HG03442 (cell line): ENCODE measurements at regions not wholly inside any gene's neighbourhood (a gene's known extent, or its start where the extent isn't known, plus 50 kb on each side); places are given as distances from the start of the nearest gene placed in this dataset.
"Not testable (repeated sequence)": the region's sequence is repeated elsewhere in the genome, so short reads cannot be mapped to it uniquely, and the experiment has no call there.

Source experiments
- ATAC-seq: cut with Tn5 transposase; IDR thresholded peaks from one replicate; pipeline ENCODE4 v1.9.1; 2021; ENCODE audit warnings: mild to moderate bottlenecking, moderate library complexity; ENCODE audit not compliant: unreplicated experiment

DNA sequence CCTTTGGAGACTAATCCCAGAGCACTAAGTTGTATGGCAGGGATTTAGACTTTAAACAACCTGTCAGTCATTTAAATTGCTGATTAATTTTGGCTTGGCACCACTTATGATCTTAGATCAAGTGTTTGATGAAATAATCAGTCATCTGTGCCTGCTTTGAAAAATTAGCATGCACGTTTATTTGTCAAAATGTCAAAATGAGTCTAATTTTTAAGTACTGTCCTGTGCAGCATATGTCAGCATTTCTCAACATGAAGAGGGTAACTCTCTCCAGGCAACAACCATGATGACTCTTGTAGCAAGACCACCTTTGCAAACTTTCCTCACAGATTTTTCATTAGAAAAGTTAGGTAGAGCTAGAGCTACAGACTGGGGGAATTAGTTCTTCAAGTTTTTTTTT lies 155.7 kb upstream of the GJE1 start:
- ATAC-seq: no peak

DNA sequence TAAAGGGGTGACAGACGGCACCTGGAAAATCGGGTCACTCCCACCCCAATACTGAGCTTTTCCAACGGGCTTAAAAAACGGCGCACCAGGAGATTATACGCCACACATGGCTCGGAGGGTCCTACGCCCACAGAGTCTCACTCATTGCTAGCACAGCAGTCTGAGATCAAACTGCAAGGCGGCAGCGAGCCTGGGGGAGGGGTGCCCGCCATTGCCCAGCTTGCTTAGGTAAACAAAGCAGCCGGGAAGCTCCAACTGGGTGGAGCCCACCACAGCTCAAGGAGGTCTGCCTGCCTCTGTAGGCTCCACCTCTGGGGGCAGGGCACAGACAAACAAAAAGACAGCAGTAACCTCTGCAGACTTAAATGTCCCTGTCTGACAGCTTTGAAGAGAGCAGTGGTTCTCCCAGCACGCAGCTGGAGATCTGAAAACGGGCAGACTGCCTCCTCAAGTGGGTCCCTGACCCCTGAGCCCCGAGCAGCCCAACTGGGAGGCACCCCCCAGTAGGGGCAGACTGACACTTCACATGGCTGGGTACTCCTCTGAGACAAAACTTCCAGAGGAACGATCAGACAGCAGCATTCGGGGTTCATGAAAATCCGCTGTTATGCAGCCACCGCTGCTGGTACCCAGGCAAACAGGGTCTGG lies 162.8 kb upstream of the GJE1 start:
- not testable (repeated sequence) for ATAC-seq

DNA sequence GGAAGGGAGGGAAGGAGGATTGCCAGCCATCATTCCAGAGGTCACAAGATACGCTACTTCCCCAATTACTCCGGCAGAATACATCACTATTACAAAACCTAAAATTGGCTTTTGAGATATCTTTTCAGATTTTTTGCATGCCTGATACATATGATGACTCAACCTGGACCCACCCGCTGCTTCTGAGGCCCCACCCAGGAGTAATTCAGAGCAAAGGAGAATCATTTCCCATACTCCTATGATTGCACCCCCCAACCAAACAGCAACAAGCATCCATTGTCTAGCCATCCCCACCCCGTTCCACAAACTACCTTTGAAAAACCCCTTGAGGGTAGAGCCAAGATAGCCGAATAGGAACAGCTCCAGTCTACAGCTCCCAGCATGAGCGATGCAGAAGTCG lies 163.5 kb upstream of the GJE1 start:
- ATAC-seq: no peak

DNA sequence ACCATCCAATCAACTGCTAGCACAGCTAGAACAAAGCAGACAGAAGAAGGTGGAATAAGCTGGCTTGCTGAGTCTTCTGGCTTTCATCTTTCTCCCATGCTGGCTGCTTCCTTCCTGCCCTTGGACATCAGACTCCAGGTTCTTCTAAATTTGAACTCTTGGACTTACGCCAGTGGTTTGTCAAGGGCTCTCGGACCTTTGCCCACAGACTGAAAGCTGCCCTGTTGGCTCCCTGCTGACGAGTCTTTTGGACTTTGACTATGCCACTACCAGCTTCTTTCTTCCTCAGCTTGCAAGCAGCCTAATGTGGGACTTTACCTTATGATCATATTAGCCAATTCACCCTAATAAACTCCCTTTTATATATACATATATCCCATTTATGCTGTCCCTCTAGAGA lies 164.1 kb upstream of the GJE1 start:
- ATAC-seq: no peak

DNA sequence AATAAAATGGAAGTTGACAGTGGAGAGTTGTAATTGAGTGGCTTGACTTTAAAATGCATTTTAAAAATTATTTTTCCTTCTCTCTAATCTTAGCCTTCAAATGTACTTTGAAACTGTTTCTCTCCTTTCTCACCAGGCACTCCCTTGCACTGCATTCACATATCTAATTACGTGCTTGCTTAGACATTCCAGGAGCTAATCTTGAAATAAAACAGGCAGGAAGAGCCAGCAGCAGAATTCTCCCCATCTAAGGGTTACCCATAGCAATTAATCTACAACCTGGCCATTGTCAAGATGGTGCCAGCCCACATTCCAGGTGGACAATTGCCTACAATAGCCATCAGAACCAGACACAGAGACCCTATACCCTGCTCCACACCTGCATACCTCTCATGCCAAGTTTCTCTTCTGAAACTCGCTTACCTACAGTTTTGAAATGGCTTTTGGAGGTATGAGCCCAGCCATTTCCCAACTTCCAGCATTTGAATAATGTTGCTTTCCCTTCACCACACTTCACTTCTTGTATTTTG lies 167.6 kb upstream of the GJE1 start:
- no peak for ATAC-seq

DNA sequence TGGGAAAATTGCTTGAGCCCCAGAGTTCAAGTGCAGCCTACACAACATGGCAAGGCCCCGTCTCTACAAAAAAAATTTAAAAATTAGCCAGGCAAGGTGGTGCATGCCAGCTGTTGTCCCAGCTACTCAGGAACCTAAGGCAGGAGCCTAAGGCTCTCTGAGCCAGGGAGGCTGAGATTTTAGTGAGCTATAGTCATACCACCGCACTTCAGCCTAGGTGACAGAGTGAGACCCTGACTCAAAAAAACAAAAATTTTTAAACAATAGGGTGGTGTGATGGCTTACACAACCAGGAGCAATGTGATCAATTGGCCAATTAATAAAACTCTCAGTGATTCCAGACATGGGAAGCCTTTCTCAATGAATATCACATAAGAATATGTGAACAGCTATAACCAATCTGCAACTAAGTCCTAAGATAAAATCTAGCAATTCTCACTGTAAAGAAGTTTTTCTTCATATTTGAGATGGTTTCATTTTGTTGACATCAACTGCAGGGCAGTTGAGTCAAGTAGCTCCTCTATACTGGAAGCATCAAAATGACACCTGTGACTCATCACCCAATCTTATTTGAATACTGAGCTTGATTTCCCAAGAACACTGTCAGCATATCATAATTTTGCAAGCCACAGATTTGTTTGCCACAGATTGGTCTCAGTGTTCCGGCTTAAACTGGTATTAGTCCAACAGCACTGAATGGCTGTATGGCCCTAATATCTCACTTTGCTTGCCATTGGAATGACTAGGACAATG lies 169.0 kb upstream of the GJE1 start:
- ATAC-seq: no peak

DNA sequence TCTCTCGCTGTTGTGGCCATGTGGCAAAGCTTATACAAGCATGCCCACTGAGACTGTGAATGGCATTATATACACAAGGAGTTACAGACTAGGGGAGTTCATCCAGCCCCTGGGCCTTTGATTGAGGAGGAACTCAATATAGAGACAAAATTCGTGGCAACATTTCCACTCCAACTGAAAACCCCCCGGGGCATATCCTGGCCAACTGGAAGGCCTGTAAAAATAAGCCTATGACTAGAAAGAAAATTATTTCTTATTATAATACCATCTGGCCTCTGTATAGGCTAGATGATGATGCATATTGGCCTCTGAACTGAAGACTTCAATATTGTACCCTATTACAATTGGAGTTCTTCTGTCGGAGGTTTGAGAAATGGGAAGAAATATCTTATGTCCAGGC lies 175.5 kb upstream of the GJE1 start:
- ATAC-seq: no peak

DNA sequence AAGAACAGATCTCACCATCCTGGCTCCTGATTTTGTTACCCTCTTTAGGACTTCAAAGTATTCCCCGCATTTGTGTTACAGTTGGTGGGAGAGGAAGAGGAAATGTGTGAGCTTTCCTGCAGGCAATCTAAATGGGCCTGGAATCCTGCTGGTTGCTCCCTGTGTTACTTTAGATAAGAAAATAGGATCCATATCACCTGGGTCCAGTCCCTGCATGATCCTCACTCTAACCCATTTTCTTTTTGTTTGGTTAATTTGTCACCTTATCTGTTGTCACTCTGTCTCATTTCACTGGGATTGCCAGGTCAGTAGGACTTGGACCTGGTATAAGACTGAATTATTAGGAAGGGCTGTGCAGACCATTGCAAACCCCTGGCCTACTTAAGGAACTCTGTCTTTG lies 175.9 kb upstream of the GJE1 start:
- ATAC-seq: no peak

DNA sequence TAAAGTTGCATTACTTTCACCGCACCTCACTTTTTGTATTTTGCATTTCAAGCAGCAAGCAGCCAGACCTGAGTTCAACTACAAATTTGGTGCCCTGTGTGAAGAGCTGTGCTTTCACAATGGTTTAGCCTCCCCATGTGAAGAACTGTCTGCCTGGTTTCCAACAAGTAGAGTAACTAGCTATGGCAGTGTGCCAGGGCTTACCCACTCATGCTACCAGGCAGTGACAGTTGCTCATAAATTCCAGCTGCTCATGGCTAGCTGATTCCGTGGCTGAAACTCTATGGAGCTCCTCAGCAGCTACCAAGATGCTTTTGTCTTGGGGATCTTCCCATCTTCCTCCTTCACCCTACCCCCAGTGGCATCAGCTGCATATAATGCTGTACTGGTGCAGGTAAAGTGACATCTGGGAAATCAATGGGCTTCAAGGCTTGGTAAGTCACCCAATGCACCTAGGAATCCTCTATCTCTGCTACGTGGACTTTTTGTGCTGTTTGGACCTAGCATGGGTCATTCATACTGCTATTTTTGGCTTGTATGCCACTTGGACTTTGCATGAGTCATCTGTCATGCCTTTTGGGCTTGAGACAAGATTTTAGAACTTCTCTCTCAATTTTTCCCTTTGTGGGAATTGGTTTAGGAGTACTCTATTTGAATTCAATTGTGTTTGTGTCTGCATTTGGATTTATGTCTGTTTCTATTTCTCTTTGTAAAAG lies 176.5 kb upstream of the GJE1 start:
- no peak for ATAC-seq

DNA sequence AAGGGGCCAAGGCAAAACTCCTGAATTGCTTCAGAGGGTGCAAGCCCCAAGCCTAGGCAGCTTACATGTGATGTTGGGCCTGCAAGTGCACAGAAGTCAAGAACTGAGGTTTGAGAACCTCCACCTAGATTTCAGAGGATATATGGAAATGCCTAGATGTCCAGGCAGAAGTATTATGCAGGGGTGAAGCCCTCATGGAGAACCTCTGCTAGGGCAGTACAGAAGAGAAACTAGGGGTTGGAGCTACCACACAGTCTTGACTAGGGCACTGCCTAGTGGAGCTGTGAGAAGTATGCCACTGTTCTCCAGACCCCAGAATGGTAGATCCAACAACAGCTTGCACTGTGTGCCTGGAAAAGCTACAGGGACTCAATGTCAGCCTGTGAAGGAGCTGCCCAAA lies 179.7 kb upstream of the GJE1 start:
- no peak for ATAC-seq

DNA sequence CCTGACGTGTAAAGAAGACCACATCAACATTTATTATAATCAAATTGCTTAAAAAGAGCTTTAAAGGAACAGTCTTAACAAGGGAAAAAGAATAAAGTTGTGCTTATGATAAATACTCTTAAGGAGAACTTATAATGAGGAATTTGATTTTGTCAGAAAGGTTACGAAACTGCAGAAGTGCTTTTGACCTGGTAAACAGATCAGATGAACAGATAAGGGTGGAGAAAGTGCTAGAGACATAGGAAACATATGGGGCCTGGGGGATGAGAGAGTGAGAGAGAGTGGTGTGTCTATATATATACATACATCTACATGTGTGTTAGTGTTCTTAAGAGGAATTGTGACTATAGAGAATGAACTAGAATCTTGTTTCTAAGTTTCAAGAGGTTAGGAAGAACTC lies 186.2 kb upstream of the GJE1 start:
- no peak for ATAC-seq

DNA sequence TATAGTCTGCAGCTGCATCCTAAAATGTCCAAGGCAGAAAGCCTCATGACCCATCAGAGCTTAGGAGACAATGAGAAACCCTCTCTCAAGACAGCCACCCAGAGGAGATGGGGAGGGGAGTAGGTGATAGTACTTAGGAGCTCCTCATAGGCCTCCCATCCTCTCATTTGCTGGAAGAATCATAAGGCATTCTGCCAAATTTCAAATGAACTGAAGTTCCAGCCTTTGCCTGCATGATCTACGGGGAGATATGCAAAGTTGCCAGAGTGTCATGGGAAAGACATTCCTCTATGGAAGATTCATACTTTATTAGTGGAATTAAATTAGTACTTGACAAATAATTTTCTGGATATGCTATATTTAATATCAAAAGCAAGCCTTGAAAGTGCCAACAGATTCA lies 194.1 kb upstream of the GJE1 start:
- no peak for ATAC-seq

DNA sequence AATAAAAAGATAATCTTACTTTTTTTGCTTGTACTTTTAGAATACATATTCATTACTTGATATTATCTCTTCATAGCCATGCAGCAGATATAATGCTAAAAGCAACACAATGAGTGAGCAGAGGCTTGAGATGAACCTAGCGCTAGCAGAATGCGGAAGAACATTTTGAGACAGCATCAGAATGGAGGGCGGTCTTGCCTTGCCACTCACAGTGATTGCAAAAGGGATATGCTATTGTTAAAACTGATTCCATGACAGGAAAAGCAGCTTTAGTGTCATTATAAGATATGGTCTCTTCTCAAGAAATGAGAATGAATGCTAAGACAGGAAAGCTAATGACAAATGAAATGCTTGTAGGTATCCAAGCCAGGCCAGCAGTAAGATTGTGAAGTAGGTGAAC lies 200.0 kb upstream of the GJE1 start:
- ATAC-seq: no peak

DNA sequence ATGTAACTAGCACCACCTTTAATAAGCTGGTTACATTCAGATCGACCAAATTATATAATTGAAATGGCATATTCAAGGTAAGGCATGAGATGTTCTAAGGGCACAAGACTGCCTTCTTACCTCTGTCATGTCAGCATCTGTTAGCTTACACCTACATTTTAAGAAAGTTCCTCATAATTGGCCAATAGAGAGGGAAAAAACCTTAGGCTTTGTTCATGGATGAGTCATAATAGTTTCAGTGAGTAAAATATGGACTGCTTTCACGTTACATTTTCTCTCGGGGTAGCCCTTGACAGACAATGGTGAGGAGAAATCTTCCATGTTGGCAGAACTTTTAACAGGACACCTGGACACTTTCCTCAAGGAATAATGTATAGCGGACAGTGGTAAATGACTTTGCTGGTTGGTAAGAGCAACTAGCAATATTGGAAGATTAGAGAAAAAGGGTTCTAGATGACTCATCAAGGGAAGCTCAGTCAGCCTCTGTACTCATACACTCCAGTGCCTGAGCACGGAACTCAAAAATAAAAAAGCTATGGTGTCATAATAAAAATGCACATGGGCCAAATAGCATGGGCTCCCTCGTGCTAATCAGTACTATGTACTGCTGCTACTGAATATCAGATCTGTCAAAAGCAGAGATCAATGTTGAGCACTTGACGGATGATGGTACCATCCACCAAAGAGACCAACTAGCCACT lies 206.4 kb upstream of the GJE1 start:
- peak; percentile 77 for ATAC-seq

DNA sequence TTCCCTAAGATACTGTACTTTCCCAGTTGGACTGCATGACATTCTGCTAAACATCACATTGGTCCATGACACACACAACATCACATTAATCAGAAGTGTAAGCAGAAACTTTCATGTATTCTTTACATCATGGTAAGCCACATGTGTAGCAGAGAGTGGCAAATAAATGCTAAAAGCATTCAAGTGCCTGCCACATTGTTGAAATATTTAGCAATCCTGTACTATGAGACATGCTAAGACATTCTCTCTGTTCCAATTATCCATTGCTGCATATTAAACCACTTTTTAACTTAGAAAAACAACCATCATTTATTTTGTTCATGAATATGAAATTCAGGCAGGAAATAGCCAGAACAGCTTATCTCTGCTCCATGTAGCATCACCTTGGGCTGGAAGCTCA lies 207.7 kb upstream of the GJE1 start:
- ATAC-seq: no peak

DNA sequence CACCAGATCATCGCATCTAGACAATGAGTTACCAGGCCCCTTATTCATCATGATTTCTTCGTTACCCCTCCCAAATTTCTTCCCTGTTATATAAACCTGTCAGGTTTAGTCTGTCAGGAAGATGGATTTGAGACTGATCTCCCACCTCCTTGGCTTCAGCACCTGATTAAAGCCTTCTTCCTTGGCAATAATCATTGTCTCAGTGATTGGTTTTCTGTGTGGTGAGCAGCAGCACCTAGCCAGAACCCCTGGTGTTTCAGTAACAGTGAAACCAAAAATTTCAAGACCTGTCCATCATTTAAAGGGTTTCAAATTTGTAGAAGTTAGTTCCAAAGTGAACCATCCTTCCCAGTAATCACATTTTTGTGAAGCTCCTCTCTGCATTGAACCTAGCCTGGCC lies 209.8 kb upstream of the GJE1 start:
- no peak for ATAC-seq

DNA sequence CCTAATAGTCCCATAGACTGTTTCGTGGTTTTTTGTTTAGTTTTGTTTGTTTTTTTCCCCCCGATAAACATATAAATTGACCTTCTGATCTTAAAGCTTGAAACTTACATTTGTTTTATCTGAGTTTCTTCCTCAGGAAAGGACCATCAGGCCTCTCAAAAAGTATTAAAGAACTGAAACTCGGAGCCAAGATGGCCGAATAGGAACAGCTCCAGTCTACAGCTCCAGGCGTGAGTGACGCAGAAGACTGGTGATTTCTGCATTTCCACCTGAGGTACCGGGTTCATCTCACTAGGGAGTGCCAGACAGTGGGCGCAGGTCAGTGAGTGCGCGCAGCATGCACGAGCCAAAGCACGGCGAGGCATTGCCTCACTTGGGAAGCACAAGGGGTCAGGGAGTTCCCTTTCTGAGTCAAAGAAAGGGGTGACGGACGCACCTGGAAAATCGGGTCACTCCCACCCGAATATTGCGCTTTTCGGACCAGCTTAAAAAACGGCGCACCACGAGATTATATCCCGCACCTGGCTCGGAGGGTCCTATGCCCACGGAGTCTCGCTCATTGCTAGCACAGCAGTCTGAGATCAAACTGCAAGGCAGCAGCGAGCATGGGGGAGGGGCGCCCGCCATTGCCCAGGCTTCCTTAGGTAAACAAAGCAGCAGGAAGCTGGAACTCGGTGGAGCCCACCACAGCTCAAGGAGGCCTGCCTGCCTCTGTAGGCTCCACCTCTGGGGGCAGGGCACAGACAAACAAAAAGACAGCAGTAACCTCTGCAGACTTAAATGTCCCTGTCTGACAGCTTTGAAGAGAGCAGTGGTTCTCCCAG lies 215.8 kb upstream of the GJE1 start:
- not testable (repeated sequence) for ATAC-seq

DNA sequence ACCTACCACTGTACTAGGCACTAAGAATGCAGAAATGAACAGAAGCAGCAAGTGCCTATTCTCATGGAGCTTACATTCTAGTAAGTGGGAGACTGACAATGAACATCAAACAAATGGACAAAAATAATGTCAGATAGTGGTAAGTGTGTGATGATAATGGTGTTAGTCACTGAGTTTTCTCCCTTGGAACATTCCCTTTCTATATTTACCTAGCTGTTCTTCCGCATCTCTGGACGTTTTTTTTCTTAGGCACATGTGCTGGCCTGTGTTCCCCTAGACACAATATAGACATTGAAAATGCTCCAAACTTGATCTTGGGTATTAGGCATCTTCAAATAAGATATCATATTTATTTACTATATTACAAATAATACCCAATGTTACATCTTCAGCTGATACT lies 218.1 kb upstream of the GJE1 start:
- ATAC-seq: no peak

DNA sequence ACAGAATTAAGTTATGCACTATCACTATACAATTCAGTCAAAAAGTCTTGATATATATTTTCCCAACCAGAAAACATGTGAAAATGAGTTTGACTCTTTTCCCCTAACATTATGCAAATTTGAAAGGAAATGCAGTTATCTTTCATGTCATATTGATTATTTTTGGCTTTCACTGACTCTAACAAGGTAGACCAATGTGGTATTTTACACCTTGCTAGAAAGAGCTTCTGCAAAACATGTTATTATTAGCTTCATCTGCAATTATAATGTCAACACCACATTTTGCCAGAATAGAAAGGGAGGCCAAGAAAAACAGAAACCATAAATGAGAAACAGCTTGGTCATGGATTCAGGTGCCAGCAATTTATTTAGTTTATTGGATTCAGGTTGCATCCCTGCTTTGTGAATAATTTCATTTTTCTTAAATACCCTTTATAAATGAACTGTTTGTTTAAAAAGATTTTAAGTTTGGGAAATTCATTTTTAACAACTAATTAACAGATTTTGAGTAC lies 226.1 kb upstream of the GJE1 start:
- no peak for ATAC-seq

DNA sequence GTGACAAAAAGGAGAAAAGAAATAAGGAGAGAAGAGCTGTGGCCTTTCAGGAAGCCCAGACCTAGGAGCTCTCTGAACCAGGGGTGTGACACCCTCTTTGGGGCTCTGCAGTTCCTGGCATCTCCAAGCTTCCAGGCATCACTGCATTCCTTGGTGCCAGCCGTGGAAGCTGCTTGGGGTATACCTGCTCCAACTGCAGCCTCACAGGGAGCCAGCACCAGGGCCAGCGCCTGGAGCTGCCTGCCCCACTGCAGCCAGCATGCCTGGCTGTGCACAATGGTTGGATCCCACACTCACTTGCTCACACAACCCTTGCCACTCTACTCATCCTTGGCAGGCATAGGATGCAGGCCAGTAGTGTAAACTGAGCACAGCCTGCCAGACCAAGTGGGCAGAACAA lies 242.1 kb upstream of the GJE1 start:
- ATAC-seq: no peak
